Keratinocyte (primary cell): ENCODE measurements at regions not wholly inside any gene's neighbourhood (a gene's known extent, or its start where the extent isn't known, plus 50 kb on each side); places are given as distances from the start of the nearest gene placed in this dataset.

ENCODE experiments used
- CTCF ChIP-seq, 3 experiments: IDR thresholded peaks in 1 of 3; conservative IDR thresholded peaks in 1 of 3; optimal IDR thresholded peaks in 1 of 3; 2 replicates in 2 of 3; 3 replicates in 1 of 3; pipeline versions ENCODE3 to v1.5.1; 2011; ENCODE audit warnings: low read length in 3 of 3, mild to moderate bottlenecking in 3 of 3, moderate library complexity in 2 of 3, control low read depth in 1 of 3, inconsistent platforms in 1 of 3; ENCODE audit not compliant: insufficient read depth in 2 of 3; ENCODE audit errors: extremely low read depth in 1 of 3
- EZH2 ChIP-seq: IDR thresholded peaks from one replicate; pipeline ENCODE4 v1.6.1; 2012; ENCODE audit warnings: inconsistent platforms, mild to moderate bottlenecking, low read length, moderate library complexity

GRCh38 chr15:38635170-38635569, 70.6 kb upstream of the RASGRP1 start:
- TF ChIP-seq CTCF (optimal IDR thresholded peaks at IDR 0.05 in 1 of 3, IDR thresholded peaks at IDR 0.05 in 1 of 3, conservative IDR thresholded peaks at IDR 0.05 in 1 of 3; ENCODE audit: extremely low read depth in 1 of 3, insufficient read depth in 2 of 3, low read length in 3 of 3) (no peak), EZH2 (no peak)
